RWPE1 (cell line): ENCODE measurements at regions not wholly inside any gene's neighbourhood (a gene's known extent, or its start where the extent isn't known, plus 50 kb on each side); places are given as distances from the start of the nearest gene placed in this dataset.

Experiments used
- CTCF ChIA-PET: fragments of 350-600 bp; sonication (Branson Sonifier 250); formaldehyde crosslinking; extraction: SDS; loops from one replicate; lab custom pipeline; 2021; lab: Yijun Ruan, JAX
- POLR2A ChIA-PET: fragments of 400-600 bp; formaldehyde crosslinking; extraction: SDS; loops from one replicate; lab custom pipeline; 2020; ENCODE audit warnings: antibody characterized with exemption; ENCODE audit not compliant: low non-redundant PET; lab: Yijun Ruan, JAX
- DNase-seq: peaks from one replicate; pipeline ENCODE4 v3.0.0; 2012; ENCODE audit warnings: low spot score
- H3K27ac ChIP-seq: fragments of 450-650 bp; 2 replicates; pipeline ENCODE4 v1.5.1; 2017
- CTCF ChIP-seq: fragments of 450-650 bp; conservative IDR thresholded peaks from 2 replicates; pipeline ENCODE4 v1.5.1; 2017; ENCODE audit warnings: low read depth, mild to moderate bottlenecking

GRCh38 chr7:18175801-18176450, 148.3 kb upstream of the PRPS1L1 start:
- no peak overlapping the region for H3K27ac ChIP-seq
- no peak for TF ChIP-seq CTCF
- no peak for DNase-seq
- ChIA-PET POLR2A (no interaction called here), CTCF (interaction anchor here (0.6 to 0.8 kb wide), 3 partner anchors 26 to 111 kb away, joined by 3 to 9 read pairs (median 4); no protein-coding TSS in a partner anchor)

- CTCF ChIA-PET: interaction anchor here (0.6 kb wide), 1 partner anchor 67 kb away, joined by 3 read pairs; no protein-coding TSS in a partner anchor
- no peak for TF ChIP-seq CTCF
- POLR2A ChIA-PET: no interaction called here
- no peak overlapping the region for H3K27ac ChIP-seq
- DNase-seq: no peak
Measured at GRCh38 chr7:18177129-18177814, 149.6 kb upstream of the PRPS1L1 start.

GRCh38 chr7:18177815-18178660, 150.4 kb upstream of the PRPS1L1 start:
- no peak overlapping the region for H3K27ac ChIP-seq
- ChIA-PET CTCF (interaction anchor here (0.6 kb wide), 3 partner anchors 33 to 1517 kb away, joined by 3 read pairs; no protein-coding TSS in a partner anchor), POLR2A (no interaction called here)
- DNase-seq: peak; percentile 11
- no peak for TF ChIP-seq CTCF

- TF ChIP-seq CTCF: no peak
- DNase-seq: no peak
- ChIA-PET POLR2A (no interaction called here), CTCF (interaction anchor here (0.6 kb wide), 1 partner anchor 34 kb away, joined by 3 read pairs; no protein-coding TSS in a partner anchor)
- no peak overlapping the region for H3K27ac ChIP-seq
Measured at GRCh38 chr7:18179093-18179492, 151.4 kb upstream of the PRPS1L1 start.

- no peak overlapping the region for H3K27ac ChIP-seq
- CTCF ChIA-PET: no interaction called here
Measured at GRCh38 chr7:18180685-18181084, 153.0 kb upstream of the PRPS1L1 start.

More at GRCh38 chr7:18180685-18181084, 153.0 kb upstream of the PRPS1L1 start:
- POLR2A ChIA-PET: no interaction called here
- no peak for DNase-seq
- TF ChIP-seq CTCF: no peak
